ENCODE measurements at regions not wholly inside any gene's neighbourhood (a gene's known extent, or its start where the extent isn't known, plus 50 kb on each side); places are given as distances from the start of the nearest gene placed in this dataset.

GRCh38 chr7:45290880-45291279 lies 133.3 kb downstream of the RAMP3 start:
- no peaks in the 10 kb centered on the region for H3K4me1 ChIP-seq (ENCODE audit: control insufficient read depth in 1 of 2, insufficient read depth in 1 of 2, low read depth in 1 of 2, low read length in 1 of 2)
- H3K36me3 ChIP-seq = no peaks in the 10 kb centered on the region
- H3K27ac ChIP-seq = no peak overlapping the region
- no peaks in the 10 kb centered on the region for H3K9me3 ChIP-seq
- TF ChIP-seq CTCF (IDR thresholded peaks at IDR 0.05) = no peak
- H3K27me3 ChIP-seq = no peaks in the 10 kb centered on the region
- no peak overlapping the region for H3K4me3 ChIP-seq (ENCODE audit: low read depth in 1 of 2, low read length in 1 of 2)

DNA sequence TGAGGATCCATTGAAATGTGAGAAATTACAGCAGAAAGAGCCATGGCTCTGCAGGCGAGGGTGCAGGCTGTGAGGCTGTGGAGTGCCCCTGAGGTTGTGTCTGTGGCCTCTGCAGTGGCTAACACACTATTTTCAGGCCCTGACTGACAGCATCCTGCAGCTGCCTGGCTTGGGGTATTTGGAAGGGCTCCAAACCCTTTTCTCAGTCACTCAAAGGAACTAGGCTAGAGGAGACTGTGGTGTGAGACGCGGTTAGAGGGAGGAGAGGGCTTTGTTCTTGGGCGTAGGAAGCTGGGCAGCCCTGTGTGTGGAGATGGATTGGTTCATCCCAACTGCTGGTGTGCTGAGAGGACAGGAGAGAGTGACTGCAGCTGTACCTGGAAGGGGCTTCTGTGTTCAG lies 134.9 kb downstream of the RAMP3 start:
- no peaks in the 10 kb centered on the region for H3K36me3 ChIP-seq
- H3K4me1 ChIP-seq (ENCODE audit: control insufficient read depth in 1 of 2, insufficient read depth in 1 of 2, low read depth in 1 of 2, low read length in 1 of 2) = no peaks in the 10 kb centered on the region
- no peak for TF ChIP-seq CTCF (IDR thresholded peaks at IDR 0.05)
- no peak overlapping the region for H3K4me3 ChIP-seq (ENCODE audit: low read depth in 1 of 2, low read length in 1 of 2)
- no peak overlapping the region for H3K27ac ChIP-seq
- H3K27me3 ChIP-seq = no peaks in the 10 kb centered on the region
- H3K9me3 ChIP-seq = no peaks in the 10 kb centered on the region

GRCh38 chr7:45293295-45293942 lies 135.8 kb downstream of the RAMP3 start:
- Histone ChIP-seq H3K27ac (no peak overlapping the region), H3K9me3 (no peaks in the 10 kb centered on the region), H3K36me3 (no peaks in the 10 kb centered on the region), H3K4me3 (ENCODE audit: low read depth in 1 of 2, low read length in 1 of 2) (no peak overlapping the region), H3K27me3 (no peaks in the 10 kb centered on the region), H3K4me1 (ENCODE audit: control insufficient read depth in 1 of 2, insufficient read depth in 1 of 2, low read depth in 1 of 2, low read length in 1 of 2) (no peaks in the 10 kb centered on the region)
- no peak for TF ChIP-seq CTCF (IDR thresholded peaks at IDR 0.05)

DNA sequence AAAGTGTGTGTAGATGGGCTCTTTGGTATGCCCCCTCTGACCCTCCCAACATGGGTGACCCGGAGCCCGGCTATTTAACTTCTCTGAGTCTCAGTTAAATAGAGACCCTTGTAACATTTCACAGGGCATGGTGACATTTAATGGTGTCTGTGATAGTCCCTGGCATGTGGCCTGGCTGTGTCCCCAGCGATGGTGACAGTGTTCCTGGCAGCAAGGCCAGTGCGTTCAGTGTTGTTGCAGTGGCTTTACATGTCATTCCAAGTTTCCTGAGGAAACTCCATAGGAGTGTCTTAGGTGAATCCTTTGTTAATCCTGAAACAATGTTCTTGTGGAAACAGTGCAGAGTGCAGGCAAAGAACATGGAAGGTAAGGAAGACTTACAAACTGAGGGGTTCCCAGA lies 137.0 kb downstream of the RAMP3 start:
- H3K9me3 ChIP-seq = no peaks in the 10 kb centered on the region
- TF ChIP-seq CTCF (IDR thresholded peaks at IDR 0.05) = no peak
- H3K4me3 ChIP-seq (ENCODE audit: low read depth in 1 of 2, low read length in 1 of 2) = no peak overlapping the region
- no peak overlapping the region for H3K27ac ChIP-seq
- no peaks in the 10 kb centered on the region for H3K27me3 ChIP-seq
- no peaks in the 10 kb centered on the region for H3K4me1 ChIP-seq (ENCODE audit: control insufficient read depth in 1 of 2, insufficient read depth in 1 of 2, low read depth in 1 of 2, low read length in 1 of 2)
- no peaks in the 10 kb centered on the region for H3K36me3 ChIP-seq

- Histone ChIP-seq H3K36me3 (no peaks in the 10 kb centered on the region), H3K27me3 (no peaks in the 10 kb centered on the region), H3K4me1 (ENCODE audit: control insufficient read depth in 1 of 2, insufficient read depth in 1 of 2, low read depth in 1 of 2, low read length in 1 of 2) (no peaks in the 10 kb centered on the region), H3K27ac (no peak overlapping the region), H3K4me3 (ENCODE audit: low read depth in 1 of 2, low read length in 1 of 2) (no peak overlapping the region), H3K9me3 (no peaks in the 10 kb centered on the region)
- no peak for TF ChIP-seq CTCF (IDR thresholded peaks at IDR 0.05)
Observed at GRCh38 chr7:45295222-45295621, 137.6 kb downstream of the RAMP3 start.

DNA sequence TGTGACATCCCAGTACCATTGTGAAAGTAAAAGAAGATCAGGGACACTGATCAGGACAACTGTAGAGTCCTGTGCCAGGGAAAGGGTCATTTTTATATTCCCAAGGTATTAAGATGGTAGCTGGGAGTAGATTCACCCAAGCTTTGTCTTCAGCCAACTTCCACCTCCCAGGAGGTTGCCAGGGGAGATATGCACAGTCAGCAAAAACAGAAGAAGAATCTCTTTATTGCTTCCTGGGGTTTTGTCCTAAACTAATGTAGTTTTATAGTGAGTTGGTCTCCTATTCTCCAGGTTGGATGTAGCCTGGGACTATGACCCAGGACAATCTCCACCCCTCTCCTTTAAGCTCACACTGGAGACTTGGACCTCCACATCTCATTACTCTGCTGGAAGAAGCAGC lies 139.2 kb downstream of the RAMP3 start:
- no peak overlapping the region for H3K4me3 ChIP-seq (ENCODE audit: low read depth in 1 of 2, low read length in 1 of 2)
- no peaks in the 10 kb centered on the region for H3K4me1 ChIP-seq (ENCODE audit: control insufficient read depth in 1 of 2, insufficient read depth in 1 of 2, low read depth in 1 of 2, low read length in 1 of 2)
- H3K27me3 ChIP-seq = no peaks in the 10 kb centered on the region
- no peaks in the 10 kb centered on the region for H3K36me3 ChIP-seq
- H3K9me3 ChIP-seq = no peaks in the 10 kb centered on the region
- TF ChIP-seq CTCF (IDR thresholded peaks at IDR 0.05) = no peak
- no peak overlapping the region for H3K27ac ChIP-seq
